ENCODE measurements at regions not wholly inside any gene's neighbourhood (a gene's known extent, or its start where the extent isn't known, plus 50 kb on each side); places are given as distances from the start of the nearest gene placed in this dataset.

GRCh38 chr6:154895841-154896240 lies 99.3 kb upstream of the TIAM2 start:
- Histone ChIP-seq H3K18ac (ENCODE audit: extremely low read depth, low read length) (no peak overlapping the region), H3K4me2 (ENCODE audit: insufficient read depth in 1 of 2, low read depth in 2 of 2, low read length in 2 of 2) (no peak overlapping the region), H4K5ac (ENCODE audit: insufficient read length, low read depth, low read length) (no peak overlapping the region), H2AK5ac (ENCODE audit: low read depth, low read length) (no peak overlapping the region), H4K91ac (replicated peaks; ENCODE audit: insufficient read length, low read length) (no peak overlapping the region), H3K4me3 (ENCODE audit: extremely low read depth in 1 of 4, insufficient read depth in 2 of 4, low read depth in 3 of 4, low read length in 4 of 4) (no peak overlapping the region), H3K79me1 (ENCODE audit: low read depth, low read length) (no peaks in the 10 kb centered on the region), H2BK120ac (replicated peaks; ENCODE audit: low read depth, low read length) (no peak overlapping the region), H3K27me3 (replicated peaks in 1 of 4; ENCODE audit: control insufficient read depth in 3 of 4, extremely low read depth in 1 of 4, insufficient read depth in 3 of 4, low read length in 3 of 4) (no peaks in the 10 kb centered on the region), H3K4ac (replicated peaks; ENCODE audit: insufficient read length, low read depth, low read length) (no peak overlapping the region), H3K9ac (replicated peaks in 1 of 4; ENCODE audit: extremely low read depth in 1 of 4, low read depth in 3 of 4, low read length in 3 of 4) (no peak overlapping the region), H3K27ac (ENCODE audit: low read depth, low read length) (no peak overlapping the region), H3K36me3 (ENCODE audit: control insufficient read depth in 2 of 4, insufficient read depth in 4 of 4, low read length in 3 of 4) (no peaks in the 10 kb centered on the region), H2BK5ac (ENCODE audit: low read depth, low read length) (no peak overlapping the region), H4K20me1 (replicated peaks in 1 of 2; ENCODE audit: control insufficient read depth in 1 of 2, insufficient read depth in 2 of 2, low read length in 2 of 2) (no peaks in the 10 kb centered on the region), H3K56ac (replicated peaks; ENCODE audit: insufficient read length, low read depth, low read length) (no peak overlapping the region), H2BK12ac (ENCODE audit: low read depth, low read length) (no peak overlapping the region), H3K23ac (ENCODE audit: insufficient read length) (no peak overlapping the region), H2BK15ac (ENCODE audit: low read length) (no peak overlapping the region), H3K9me3 (ENCODE audit: insufficient read depth in 2 of 2, low read depth in 1 of 2, low read length in 1 of 2) (no peaks in the 10 kb centered on the region), H3K79me2 (ENCODE audit: control insufficient read depth in 1 of 2, insufficient read depth in 2 of 2, low read length in 2 of 2) (no peaks in the 10 kb centered on the region), H3K14ac (ENCODE audit: insufficient read length) (no peak overlapping the region), H4K8ac (ENCODE audit: extremely low read depth, insufficient read depth, low read length) (no peak overlapping the region), H2AFZ (ENCODE audit: low read length) (no peak overlapping the region), H3K4me1 (replicated peaks in 1 of 4; ENCODE audit: control insufficient read depth in 3 of 4, insufficient read depth in 4 of 4, low read length in 3 of 4) (peaks cover 0 to 2% (median 0%) of the 10 kb centered on the region in 4 experiments; a peak in 1 of 7 replicates), H3K23me2 (ENCODE audit: low read depth, low read length) (no peaks in the 10 kb centered on the region), H2BK20ac (ENCODE audit: low read length) (no peak overlapping the region)
- TF ChIP-seq RBBP5 (IDR thresholded peaks at IDR 0.05; ENCODE audit: borderline replicate concordance, low read depth, low read length) (no peak), BACH1 (IDR thresholded peaks at IDR 0.05; ENCODE audit: low read length) (no peak), ATF3 (IDR thresholded peaks at IDR 0.05; ENCODE audit: insufficient read depth, low read depth, low read length) (no peak), TCF12 (IDR thresholded peaks at IDR 0.05; ENCODE audit: low read depth, low read length) (no peak), RNF2 (IDR thresholded peaks at IDR 0.05; ENCODE audit: borderline replicate concordance, low read depth, low read length, missing control alignments, poor library complexity, severe bottlenecking) (no peak), TAF7 (optimal IDR thresholded peaks at IDR 0.05; ENCODE audit: borderline replicate concordance, low read depth, low read length) (no peak), BRCA1 (IDR thresholded peaks at IDR 0.05; ENCODE audit: low read depth, low read length) (no peak)
- ChIA-PET POLR2A (ENCODE audit: partially characterized antibody) (no interaction called here), CTCF (ENCODE audit: partially characterized antibody) (interaction anchor here (0.9 to 2.0 kb wide), 7 partner anchors 13 to 34 kb away, joined by 3 to 7 read pairs (median 4); no protein-coding TSS in a partner anchor)
- FAIRE-seq: no peak
- 88% methylated on average over 6 of the region's 6 CpGs; no CpG with 5 or more reads in 1 of the 2 experiments for WGBS, 2 experiments (ENCODE audit: extremely low coverage in 1 of 2, insufficient coverage in 1 of 2, insufficient read length in 1 of 2, insufficient replicate concordance in 2 of 2, low coverage in 1 of 2, low lambda C conversion rate in 2 of 2, missing lambda C conversion rate in 1 of 2)
- no peak for DNase-seq (ENCODE audit: low read depth in 1 of 2, low spot score in 2 of 2)

Data from H1 (cell line).